NCI-H1417 treated with DMSO at 0.1 percent for 48 hours (cell line): ENCODE measurements at regions not wholly inside any gene's neighbourhood (a gene's known extent, or its start where the extent isn't known, plus 50 kb on each side); places are given as distances from the start of the nearest gene placed in this dataset.
"Not testable (repeated sequence)": the region's sequence is repeated elsewhere in the genome, so short reads cannot be mapped to it uniquely, and the experiment has no call there.

Experiments
- DNase-seq: peaks from one replicate; lab custom pipeline; 2025; lab: John Stamatoyannopoulos, UW

- DNase-seq: no peak
These were observed 107.9 kb upstream of the FAM174B start for GRCh38 chr15:92763459-92763858.

GRCh38 chr15:92768131-92768530 lies 112.6 kb upstream of the FAM174B start:
- not testable (repeated sequence) for DNase-seq

- DNase-seq: no peak
These were observed 115.1 kb upstream of the FAM174B start for GRCh38 chr15:92770641-92771040.

DNA sequence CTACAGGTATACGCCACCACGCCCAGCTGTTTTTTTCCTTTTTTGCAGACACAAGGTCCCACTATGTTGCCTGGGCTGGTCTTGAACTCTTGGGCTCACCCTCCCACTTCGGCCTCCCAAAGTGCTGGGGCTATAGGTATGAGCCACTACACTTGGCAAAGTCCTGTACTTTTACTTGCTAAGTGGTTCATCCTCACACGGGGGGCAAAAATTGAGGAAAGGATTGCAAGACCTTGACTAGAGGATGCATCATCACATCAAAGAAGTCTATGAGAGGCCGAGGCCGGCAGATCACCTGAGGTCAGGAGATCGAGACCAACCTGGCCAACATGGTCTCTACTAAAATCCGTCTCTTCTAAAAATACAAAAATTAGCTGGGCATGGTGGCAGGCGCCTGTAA lies 116.5 kb upstream of the FAM174B start:
- no peak for DNase-seq

- DNase-seq: no peak
These were observed 117.2 kb upstream of the FAM174B start for GRCh38 chr15:92772626-92773244.

DNA sequence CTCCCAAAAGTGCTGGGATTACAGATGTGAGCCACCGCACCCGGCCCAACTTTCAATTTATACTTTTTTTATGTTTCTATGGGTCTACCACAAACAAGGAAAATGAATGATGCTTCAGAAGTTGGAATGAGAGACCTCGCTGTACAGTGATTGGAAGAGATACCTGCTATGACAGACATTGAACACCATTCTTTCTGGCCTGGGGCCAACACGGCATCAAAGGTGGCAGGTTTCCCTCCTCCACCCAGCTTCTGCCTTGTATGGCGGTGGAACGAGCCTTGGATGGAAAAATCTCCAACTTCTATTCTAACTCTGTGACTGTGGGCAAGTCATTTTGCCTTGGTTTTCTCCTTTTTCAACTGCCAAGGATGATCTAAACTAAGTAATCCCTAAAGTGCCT lies 117.8 kb upstream of the FAM174B start:
- DNase-seq: no peak

DNA sequence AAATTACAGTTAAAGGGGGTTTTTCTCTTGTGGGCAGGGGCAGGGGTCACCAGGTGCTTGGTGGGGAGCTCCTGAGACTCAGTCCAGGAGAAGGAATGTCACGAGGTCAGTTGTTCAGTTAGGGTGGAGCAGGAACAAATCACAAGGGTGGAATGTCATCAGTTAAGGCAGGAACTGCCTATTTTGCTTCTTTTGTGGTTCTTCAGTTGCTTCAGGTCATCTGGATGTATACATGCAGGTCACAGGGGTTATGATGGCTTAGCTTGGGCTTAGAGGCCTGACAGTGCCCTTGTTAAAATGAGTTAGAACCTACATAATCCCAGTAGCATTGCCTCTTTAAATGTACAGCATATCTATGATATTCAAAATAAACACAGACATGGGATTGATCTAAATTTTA lies 120.2 kb upstream of the CHD2 start:
- no peak for DNase-seq

- DNase-seq: peak; percentile 91
These were observed 119.3 kb upstream of the CHD2 start for GRCh38 chr15:92780843-92781242.

DNA sequence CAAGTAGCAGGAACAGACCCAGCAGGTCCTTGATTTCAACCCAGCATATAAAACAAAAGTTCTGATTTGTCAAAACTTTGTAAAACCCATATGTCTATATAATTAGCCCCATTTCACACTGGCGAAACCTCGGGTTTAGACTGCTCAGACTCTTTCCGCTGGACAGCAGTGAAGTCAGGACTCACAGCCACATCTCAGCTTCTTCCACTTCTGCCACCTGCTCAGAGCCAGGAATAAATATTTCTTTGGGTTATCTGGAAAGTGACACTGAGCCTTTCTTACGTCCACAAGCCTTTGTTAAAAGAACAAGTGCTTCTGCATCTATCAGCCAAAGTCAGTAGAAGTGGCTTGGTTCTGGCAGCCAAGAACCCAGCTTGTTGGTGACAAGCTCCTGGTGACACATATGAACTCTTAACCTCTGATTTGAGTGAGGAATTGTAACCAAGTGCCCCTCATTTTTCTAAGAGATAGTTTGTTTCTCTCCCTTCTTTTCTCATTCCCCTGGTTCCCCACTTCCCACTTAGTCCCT lies 118.1 kb upstream of the CHD2 start:
- no peak for DNase-seq

- no peak for DNase-seq
These were observed 113.0 kb upstream of the CHD2 start for GRCh38 chr15:92787116-92787515.

- DNase-seq: no peak
These were observed 111.9 kb upstream of the CHD2 start for GRCh38 chr15:92788196-92788595.

DNA sequence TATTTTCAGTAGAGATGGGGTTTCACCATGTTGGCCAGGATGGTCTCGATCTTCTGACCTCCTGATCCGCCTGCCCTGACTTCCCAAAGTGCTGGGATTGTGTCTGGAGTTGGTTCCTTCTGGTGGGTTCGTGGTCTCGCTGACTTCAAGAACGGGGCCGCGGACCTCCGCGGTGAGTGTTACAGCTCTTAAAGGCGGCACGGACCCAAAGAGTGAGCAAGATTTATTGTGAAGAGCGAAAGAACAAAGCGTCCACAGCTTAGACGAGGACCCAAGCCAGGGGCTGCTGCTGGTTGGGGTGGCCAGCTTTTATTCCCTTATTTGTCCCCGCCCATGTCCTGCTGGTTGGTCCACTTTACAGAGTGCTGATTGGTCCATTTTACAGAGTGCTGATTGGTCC lies 111.3 kb upstream of the CHD2 start:
- DNase-seq: not testable (repeated sequence)

DNA sequence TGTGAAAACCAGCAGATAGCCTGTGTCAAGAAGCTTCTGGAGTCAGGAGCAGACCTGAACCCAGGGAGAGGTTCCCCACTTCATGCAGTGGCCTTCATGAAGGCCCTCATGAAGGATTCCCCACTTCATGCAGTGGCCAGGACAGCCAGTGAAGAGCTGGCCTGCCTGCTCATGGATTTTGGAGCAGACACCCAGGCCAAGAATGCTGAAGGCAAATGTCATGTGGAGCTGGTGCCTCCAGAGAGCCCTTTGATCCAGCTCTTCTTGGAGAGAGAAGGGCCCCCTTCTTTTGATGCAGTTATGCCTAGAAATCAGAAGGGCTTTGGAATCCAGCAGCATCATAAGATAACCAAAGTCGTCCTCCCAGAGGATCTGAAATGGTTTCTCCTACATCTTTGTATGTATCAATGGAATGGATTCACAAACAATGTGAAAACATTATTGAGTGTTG lies 103.9 kb upstream of the CHD2 start:
- no peak for DNase-seq

- DNase-seq: peak; percentile 82
These were observed 102.7 kb upstream of the CHD2 start for GRCh38 chr15:92797168-92798052.

DNA sequence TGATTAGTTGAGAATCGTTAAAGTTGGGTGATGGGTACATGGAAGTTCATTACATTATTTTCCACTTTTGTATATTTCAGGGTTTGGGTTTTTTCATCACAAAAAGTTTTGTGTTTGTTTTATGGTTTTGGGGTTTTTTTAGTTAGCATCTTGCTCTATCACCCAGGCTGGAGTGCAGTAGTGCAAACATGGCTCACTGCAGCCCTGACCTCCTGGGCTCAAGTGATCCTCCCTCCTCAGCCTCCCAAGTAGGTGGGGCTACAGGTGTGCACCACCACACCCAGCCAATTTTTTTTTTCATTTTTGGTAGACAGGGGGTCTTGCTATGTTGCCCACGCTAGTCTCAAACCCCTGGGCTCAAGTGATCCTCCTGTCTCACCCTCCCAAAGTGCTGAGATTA lies 100.1 kb upstream of the CHD2 start:
- no peak for DNase-seq

DNA sequence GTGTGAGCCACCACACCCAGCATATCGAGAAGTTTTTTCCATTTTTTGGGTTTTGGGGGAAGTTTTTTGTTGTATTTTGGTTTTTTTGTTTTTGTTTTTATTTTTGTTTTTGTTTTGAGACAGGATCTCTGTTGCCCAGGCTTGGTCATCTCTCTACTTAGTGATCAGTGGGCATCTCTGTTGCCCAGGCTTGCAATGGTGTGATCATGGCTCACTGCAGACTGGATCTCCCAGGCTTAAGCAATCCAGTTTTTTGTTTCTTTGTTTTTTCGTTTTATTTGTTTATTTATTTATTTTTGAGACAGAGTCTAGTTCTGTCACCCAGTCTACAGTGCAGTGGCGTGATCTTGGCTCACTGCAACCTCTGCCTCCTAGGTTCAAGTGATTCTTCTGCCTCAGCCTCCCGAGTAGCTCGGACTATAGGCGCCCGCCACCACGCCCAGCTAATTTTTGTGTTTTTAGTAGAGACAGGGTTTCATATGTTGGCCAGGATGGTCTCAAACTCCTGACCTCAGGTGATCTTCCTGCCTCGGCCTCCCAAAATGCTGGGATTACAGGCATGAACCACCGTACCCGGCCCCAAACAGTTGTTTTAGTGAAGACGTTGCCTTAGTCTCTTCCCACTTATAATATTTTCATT lies 99.6 kb upstream of the CHD2 start:
- not testable (repeated sequence) for DNase-seq

GRCh38 chr15:92801056-92801773 lies 98.9 kb upstream of the CHD2 start:
- not testable (repeated sequence) for DNase-seq

DNA sequence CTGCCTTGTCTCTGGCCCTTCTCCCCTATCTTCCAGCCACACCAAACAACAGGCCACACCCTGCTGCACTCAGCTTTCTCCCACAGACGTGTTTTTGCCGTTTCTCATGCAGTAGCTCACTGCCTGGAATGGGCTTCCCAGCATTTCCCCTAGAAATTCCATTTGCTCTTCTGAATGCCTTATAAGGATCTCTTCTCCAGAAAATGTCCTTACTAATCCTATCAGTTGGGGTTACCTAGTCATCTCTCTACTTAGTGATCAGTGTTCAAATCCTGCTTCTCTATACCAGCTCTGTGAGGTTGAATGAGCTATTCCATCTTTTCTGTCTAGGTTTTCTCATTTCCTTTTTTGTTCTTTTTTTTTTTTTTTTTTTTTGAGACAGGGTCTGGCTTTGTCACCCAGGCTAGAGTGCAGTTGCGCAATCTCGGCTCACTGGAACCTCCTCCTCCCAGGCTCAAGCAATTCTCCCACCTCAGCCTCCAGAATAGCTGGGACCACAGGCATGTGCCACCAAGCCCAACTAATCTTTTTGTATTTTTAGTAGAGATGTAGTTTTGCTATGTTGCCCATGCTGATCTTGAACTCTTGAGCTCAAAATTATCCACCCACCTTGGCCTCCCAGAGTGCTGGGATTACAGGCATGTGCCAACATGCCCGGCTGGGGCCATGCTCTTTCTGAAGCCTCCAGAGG lies 98.2 kb upstream of the CHD2 start:
- DNase-seq: no peak

- no peak for DNase-seq
These were observed 96.6 kb upstream of the CHD2 start for GRCh38 chr15:92803536-92803851.

DNA sequence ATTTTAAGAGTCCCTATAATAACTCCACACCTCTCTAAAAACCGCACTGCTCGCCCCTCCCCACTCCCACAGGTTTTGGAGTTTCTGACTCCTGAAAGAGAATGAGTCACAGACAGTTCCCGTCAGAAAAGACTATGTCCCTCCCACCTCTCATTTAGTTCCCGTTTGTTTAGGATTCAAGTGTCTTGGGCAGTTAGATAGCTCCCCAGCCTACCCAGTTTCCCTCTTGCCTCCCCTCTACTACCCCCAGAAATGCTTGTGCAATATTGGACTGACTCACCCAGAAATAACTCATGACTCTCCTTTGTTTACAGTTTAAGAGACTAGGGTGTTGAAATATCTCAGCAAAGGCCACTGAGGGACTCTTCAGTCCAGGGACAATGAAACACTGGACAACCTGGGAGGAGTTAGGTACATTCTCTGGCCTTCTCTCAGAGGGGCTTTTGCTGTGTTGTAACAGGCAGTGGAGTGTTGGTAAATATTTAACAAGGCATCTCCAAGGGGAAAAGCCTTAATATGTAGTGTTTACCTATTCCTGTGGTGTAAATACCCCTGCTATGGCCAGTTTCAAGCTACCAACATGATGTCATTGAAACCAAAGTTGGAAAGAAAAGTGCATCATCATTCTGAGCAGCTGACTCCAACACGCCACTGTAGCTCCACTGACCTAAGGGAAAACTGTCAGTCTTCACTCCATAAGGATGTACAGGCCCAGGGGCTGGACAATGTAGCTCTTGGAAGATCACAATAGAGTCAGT lies 96.1 kb upstream of the CHD2 start:
- DNase-seq: no peak

GRCh38 chr15:92804610-92804936 lies 95.6 kb upstream of the CHD2 start:
- not testable (repeated sequence) for DNase-seq
